NCI-H1417 (cell line): ENCODE measurements at regions not wholly inside any gene's neighbourhood (a gene's known extent, or its start where the extent isn't known, plus 50 kb on each side); places are given as distances from the start of the nearest gene placed in this dataset.
"Not testable (repeated sequence)": the region's sequence is repeated elsewhere in the genome, so short reads cannot be mapped to it uniquely, and the experiment has no call there.

ENCODE experiments used
- DNase-seq, 3 experiments: peaks; one replicate each; lab custom pipeline; 2025; lab: John Stamatoyannopoulos, UW

- no peak for DNase-seq
Measured at GRCh38 chr17:83019376-83019775, 60.0 kb upstream of the METRNL start.

GRCh38 chr17:83024218-83024971, 55.0 kb upstream of the METRNL start:
- DNase-seq: no peak

- no peak for DNase-seq
Measured at GRCh38 chr17:83025636-83026280, 53.7 kb upstream of the METRNL start.

DNA sequence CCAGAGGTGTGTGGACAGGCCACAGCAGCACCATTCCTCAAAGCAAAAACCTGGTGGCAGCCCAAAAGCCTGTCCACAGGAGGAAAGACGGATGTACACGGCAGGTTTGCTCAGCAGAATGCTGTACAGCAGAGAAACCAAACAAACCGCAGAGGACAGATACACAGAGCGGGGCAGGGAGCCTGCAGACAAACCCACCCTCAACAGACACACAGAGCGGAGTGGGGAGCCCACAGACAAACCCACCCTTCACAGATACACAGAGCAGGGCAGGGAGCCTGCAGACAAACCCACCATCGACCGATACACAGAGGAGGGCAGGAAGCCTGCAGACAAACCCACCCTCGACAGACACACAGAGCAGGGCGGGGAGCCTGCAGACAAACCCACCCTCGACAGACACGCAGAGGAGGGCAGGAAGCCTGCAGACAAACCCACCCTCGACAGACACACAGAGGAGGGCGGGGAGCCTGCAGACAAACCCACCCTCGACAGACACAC, 53.0 kb upstream of the METRNL start:
- no peak for DNase-seq

- not testable (repeated sequence) for DNase-seq
Measured at GRCh38 chr17:83026921-83027320, 52.5 kb upstream of the METRNL start.

DNA sequence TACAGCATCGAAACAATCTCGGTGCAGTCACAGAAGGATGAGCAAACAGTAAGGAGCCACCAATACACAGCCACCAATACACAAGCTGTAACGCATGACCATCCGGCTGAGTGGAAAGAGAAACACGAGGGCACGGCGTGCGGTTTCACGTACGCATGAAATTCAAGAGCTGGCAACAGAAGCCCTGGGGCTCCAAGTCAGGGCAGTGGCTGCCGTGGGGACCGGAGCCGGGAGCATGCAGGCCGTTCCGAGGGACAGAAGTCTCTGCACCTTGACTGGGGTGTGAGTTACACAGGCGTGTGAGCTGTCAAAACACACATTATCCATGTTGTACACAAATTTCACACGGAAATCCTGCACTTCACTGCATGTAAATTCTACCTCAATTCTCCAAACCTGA, 50.6 kb upstream of the METRNL start:
- no peak for DNase-seq

- no peak for DNase-seq
Measured at GRCh38 chr17:83029571-83029970, 49.8 kb upstream of the METRNL start.
